ENCODE measurements at regions not wholly inside any gene's neighbourhood (a gene's known extent, or its start where the extent isn't known, plus 50 kb on each side); places are given as distances from the start of the nearest gene placed in this dataset.

GRCh38 chr18:42305869-42306593, 351.0 kb downstream of the PIK3C3 start:
- Mint-ChIP-seq H3K36me3 (peaks cover 2% of the 10 kb centered on the region), H3K9me3 (peaks cover 4% of the 10 kb centered on the region), H3K27me3 (ENCODE audit: low read depth) (no peaks in the 10 kb centered on the region), H3K4me3 (no peak overlapping the region), H3K27ac (no peak overlapping the region), H3K4me1 (peaks cover 7% of the 10 kb centered on the region)
- no peak for DNase-seq (ENCODE audit: low spot score in 2 of 2, unreplicated experiment in 2 of 2)
- no peak for TF ChIP-seq CTCF (IDR thresholded peaks at IDR 0.05; ENCODE audit: unreplicated experiment)

DNA sequence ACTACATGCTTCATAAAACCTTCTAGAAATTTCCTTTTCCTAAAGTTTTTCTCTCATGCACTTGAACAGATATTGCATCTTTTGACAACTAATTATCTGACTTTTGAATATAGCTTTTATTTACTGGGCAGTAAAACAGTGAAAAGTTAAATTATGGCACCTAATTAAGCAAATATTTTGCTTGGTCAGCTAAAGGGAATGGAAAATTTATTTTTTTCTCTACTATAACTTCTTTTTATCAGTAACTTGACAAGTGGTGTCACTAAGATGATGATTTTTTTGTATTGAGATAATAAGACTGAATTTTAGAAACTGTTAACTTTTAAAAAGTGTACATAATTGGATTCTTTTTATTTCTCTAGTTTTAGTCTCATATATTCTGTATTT, 351.6 kb downstream of the PIK3C3 start:
- Mint-ChIP-seq H3K9me3 (peaks cover 4% of the 10 kb centered on the region), H3K27ac (no peak overlapping the region), H3K4me3 (no peak overlapping the region), H3K27me3 (ENCODE audit: low read depth) (no peaks in the 10 kb centered on the region), H3K36me3 (peaks cover 2% of the 10 kb centered on the region), H3K4me1 (peaks cover 7% of the 10 kb centered on the region)
- DNase-seq (ENCODE audit: low spot score in 2 of 2, unreplicated experiment in 2 of 2) = no peak
- TF ChIP-seq CTCF (IDR thresholded peaks at IDR 0.05; ENCODE audit: unreplicated experiment) = no peak

GRCh38 chr18:42310956-42311355, 355.9 kb downstream of the PIK3C3 start:
- Mint-ChIP-seq H3K9me3 (peaks cover 4% of the 10 kb centered on the region), H3K4me1 (no peaks in the 10 kb centered on the region), H3K4me3 (no peak overlapping the region), H3K36me3 (peaks cover 2% of the 10 kb centered on the region), H3K27me3 (ENCODE audit: low read depth) (no peaks in the 10 kb centered on the region), H3K27ac (no peak overlapping the region)
- DNase-seq (ENCODE audit: low spot score in 2 of 2, unreplicated experiment in 2 of 2) = no peak
- TF ChIP-seq CTCF (IDR thresholded peaks at IDR 0.05; ENCODE audit: unreplicated experiment) = no peak

- Mint-ChIP-seq H3K36me3 (no peaks in the 10 kb centered on the region), H3K4me1 (peaks cover 4% of the 10 kb centered on the region), H3K27me3 (ENCODE audit: low read depth) (peaks cover 4% of the 10 kb centered on the region), H3K9me3 (peaks cover 5% of the 10 kb centered on the region), H3K27ac (no peak overlapping the region), H3K4me3 (no peak overlapping the region)
- DNase-seq (ENCODE audit: low spot score in 2 of 2, unreplicated experiment in 2 of 2) = no peak
- TF ChIP-seq CTCF (IDR thresholded peaks at IDR 0.05; ENCODE audit: unreplicated experiment) = no peak
Measured at GRCh38 chr18:42326752-42327151, 371.7 kb downstream of the PIK3C3 start.

- no peak overlapping the region for H3K27ac Mint-ChIP-seq
- no peak overlapping the region for H3K4me3 Mint-ChIP-seq
- H3K4me1 Mint-ChIP-seq = peaks cover under 1% of the 10 kb centered on the region
- no peak for DNase-seq (ENCODE audit: low spot score in 2 of 2, unreplicated experiment in 2 of 2)
- no peak for TF ChIP-seq CTCF (IDR thresholded peaks at IDR 0.05; ENCODE audit: unreplicated experiment)
- H3K27me3 Mint-ChIP-seq (ENCODE audit: low read depth) = peaks cover 7% of the 10 kb centered on the region
- H3K36me3 Mint-ChIP-seq = no peaks in the 10 kb centered on the region
- H3K9me3 Mint-ChIP-seq = peaks cover 5% of the 10 kb centered on the region
Measured at GRCh38 chr18:42328931-42329330, 373.9 kb downstream of the PIK3C3 start.
